HG02840 (cell line): ENCODE measurements at regions not wholly inside any gene's neighbourhood (a gene's known extent, or its start where the extent isn't known, plus 50 kb on each side); places are given as distances from the start of the nearest gene placed in this dataset.
"Not testable (repeated sequence)": the region's sequence is repeated elsewhere in the genome, so short reads cannot be mapped to it uniquely, and the experiment has no call there.

Source experiments
- ATAC-seq: cut with Tn5 transposase; IDR thresholded peaks from one replicate; pipeline ENCODE4 v1.9.1; 2021; ENCODE audit warnings: mild to moderate bottlenecking, moderate library complexity, moderate number of reproducible peaks; ENCODE audit not compliant: unreplicated experiment, low FRiP score

- no peak for ATAC-seq
Measured at GRCh38 chr4:129968366-129968765, 872.4 kb downstream of the C4orf33 start.

GRCh38 chr4:129968778-129969177 lies 872.8 kb downstream of the C4orf33 start:
- ATAC-seq = no peak

- ATAC-seq = no peak
Measured at GRCh38 chr4:129970801-129971200, 874.8 kb downstream of the C4orf33 start.

GRCh38 chr4:129971419-129971818 lies 875.5 kb downstream of the C4orf33 start:
- no peak for ATAC-seq

- no peak for ATAC-seq
Measured at GRCh38 chr4:129972257-129972656, 876.3 kb downstream of the C4orf33 start.

- ATAC-seq = no peak
Measured at GRCh38 chr4:129974730-129975129, 878.8 kb downstream of the C4orf33 start.

- ATAC-seq = no peak
Measured at GRCh38 chr4:129978315-129978714, 882.4 kb downstream of the C4orf33 start.

- ATAC-seq = no peak
Measured at GRCh38 chr4:129988957-129989356, 893.0 kb downstream of the C4orf33 start.

- ATAC-seq = peak; percentile 88
Measured at GRCh38 chr4:129994715-129995114, 898.8 kb downstream of the C4orf33 start.

- no peak for ATAC-seq
Measured at GRCh38 chr4:129998436-129999150, 902.6 kb downstream of the C4orf33 start.

- ATAC-seq = no peak
Measured at GRCh38 chr4:129999156-129999555, 903.2 kb downstream of the C4orf33 start.

GRCh38 chr4:130008461-130008860 lies 912.5 kb downstream of the C4orf33 start:
- ATAC-seq = no peak

- ATAC-seq = not testable (repeated sequence)
Measured at GRCh38 chr4:130012806-130013205, 916.9 kb downstream of the C4orf33 start.

GRCh38 chr4:130021706-130022105 lies 925.8 kb downstream of the C4orf33 start:
- ATAC-seq = no peak

- ATAC-seq = no peak
Measured at GRCh38 chr4:130023088-130023487, 927.1 kb downstream of the C4orf33 start.

- no peak for ATAC-seq
Measured at GRCh38 chr4:130025701-130026100, 929.7 kb downstream of the C4orf33 start.

GRCh38 chr4:130026185-130026584 lies 930.2 kb downstream of the C4orf33 start:
- ATAC-seq = no peak

- no peak for ATAC-seq
Measured at GRCh38 chr4:130027973-130028372, 932.0 kb downstream of the C4orf33 start.

- peak; percentile 94 for ATAC-seq
Measured at GRCh38 chr4:130028552-130028951, 932.6 kb downstream of the C4orf33 start.

- ATAC-seq = no peak
Measured at GRCh38 chr4:130029442-130029841, 933.5 kb downstream of the C4orf33 start.

- ATAC-seq = no peak
Measured at GRCh38 chr4:130031858-130032257, 935.9 kb downstream of the C4orf33 start.

GRCh38 chr4:130033657-130034056 lies 937.7 kb downstream of the C4orf33 start:
- not testable (repeated sequence) for ATAC-seq

- no peak for ATAC-seq
Measured at GRCh38 chr4:130034876-130035275, 938.9 kb downstream of the C4orf33 start.
